GM12878 (cell line): ENCODE measurements at regions not wholly inside any gene's neighbourhood (a gene's known extent, or its start where the extent isn't known, plus 50 kb on each side); places are given as distances from the start of the nearest gene placed in this dataset.

Source experiments
- ATAC-seq: fragments of 200-7000 bp; cut with Tn5 transposase; 3 replicates; pipeline ENCODE4 v1.9.1; 2020; ENCODE audit warnings: mild to moderate bottlenecking, moderate library complexity
- BruUV-seq: library from RNA; stranded (reverse); fragments of 400-500 nt; replicated peaks from 2 replicates; lab custom pipeline; 2021; lab: Mats Ljungman, UMichigan
- CTCF ChIA-PET: fragments of 300-600 bp; sonication (Branson Sonifier 250); formaldehyde crosslinking; extraction: SDS; loops from one replicate; lab custom pipeline; 2021; ENCODE audit warnings: inconsistent platforms; lab: Yijun Ruan, JAX
- POLR2A ChIA-PET: fragments of 350-600 bp; formaldehyde crosslinking; extraction: SDS; loops from one replicate; lab custom pipeline; 2021; ENCODE audit warnings: inconsistent platforms; lab: Charles Lee
- RAD21 ChIA-PET: fragments of 300-600 bp; sonication (Branson Sonifier 250); formaldehyde crosslinking; loops from one replicate; lab custom pipeline; 2023; ENCODE audit warnings: antibody characterized with exemption; ENCODE audit not compliant: unreplicated experiment; lab: Charles Lee
- SMC1A ChIA-PET: fragments of 300-600 bp; sonication (Branson Sonifier 250); formaldehyde crosslinking; loops from one replicate; lab custom pipeline; 2023; ENCODE audit not compliant: unreplicated experiment, uncharacterized antibody; lab: Charles Lee
- DNase-seq: peaks from one replicate; pipeline ENCODE4 v3.0.0-alpha.2; 2011; ENCODE audit warnings: low read depth, low spot score
- FAIRE-seq: peaks from 3 replicates; lab custom pipeline; 2011; peaks lifted over from hg19 to GRCh38; lab: Jason Lieb, UNC
- H2AFZ ChIP-seq: 2 replicates; pipeline ENCODE4 v1.6.0; 2011; ENCODE audit warnings: low read depth, low read length, control low read depth; ENCODE audit not compliant: control insufficient read depth
- H3K27ac ChIP-seq: 2 replicates; pipeline ENCODE4 v1.5.1; 2011; ENCODE audit warnings: control low read depth; ENCODE audit not compliant: control insufficient read depth, insufficient read depth
- H3K27me3 ChIP-seq, 2 experiments: replicated peaks in 1 of 2; 2 replicates each; pipeline versions ENCODE4 v1.6.0 to v1.6.1; 2011; ENCODE audit warnings: low read length in 1 of 2; ENCODE audit not compliant: control insufficient read depth in 2 of 2, insufficient read depth in 2 of 2
- H3K36me3 ChIP-seq, 2 experiments: 2 replicates each; pipeline ENCODE4 v1.5.1; 2011; ENCODE audit warnings: low read length in 1 of 2; ENCODE audit not compliant: control insufficient read depth in 2 of 2, insufficient read depth in 2 of 2
- H3K4me1 ChIP-seq: 2 replicates; pipeline ENCODE4 v1.6.1; 2011; ENCODE audit warnings: mild to moderate bottlenecking, low read length, moderate library complexity, mixed read lengths; ENCODE audit not compliant: control insufficient read depth, insufficient read depth
- H3K4me2 ChIP-seq: 2 replicates; pipeline ENCODE4 v1.6.0; 2011; ENCODE audit warnings: control low read depth; ENCODE audit not compliant: control insufficient read depth, insufficient read depth
- H3K4me3 ChIP-seq: fragments of 200-600 bp; sonication (generic); 2 replicates; pipeline ENCODE4 v1.5.1; 2016
- H3K79me2 ChIP-seq: 2 replicates; pipeline ENCODE4 v1.6.0; 2011; ENCODE audit warnings: low read length; ENCODE audit not compliant: control insufficient read depth, insufficient read depth
- H3K9ac ChIP-seq: 2 replicates; pipeline ENCODE4 v1.8.0; 2011; ENCODE audit warnings: low read length, control low read depth, mixed read lengths; ENCODE audit not compliant: control insufficient read depth, insufficient read depth
- H3K9me3 ChIP-seq: replicated peaks from 3 replicates; pipeline ENCODE4 v1.5.1; 2011; ENCODE audit warnings: mild to moderate bottlenecking, low read length; ENCODE audit not compliant: control insufficient read depth, insufficient read depth
- H4K20me1 ChIP-seq: 2 replicates; pipeline ENCODE4 v1.6.0; 2011; ENCODE audit not compliant: control insufficient read depth, insufficient read depth
- CREM ChIP-seq: IDR thresholded peaks from 2 replicates; pipeline ENCODE4 v1.6.1; 2014; ENCODE audit warnings: antibody characterized with exemption, low read depth
- NFXL1 ChIP-seq: fragments of 450-650 bp; IDR thresholded peaks from 2 replicates; pipeline ENCODE4 v1.6.1; 2017; ENCODE audit warnings: antibody characterized with exemption, mild to moderate bottlenecking, borderline replicate concordance
- RAD21 ChIP-seq: IDR thresholded peaks from 2 replicates; pipeline ENCODE4 v1.6.1; 2011; ENCODE audit warnings: mild to moderate bottlenecking, low read depth, low read length, moderate library complexity; ENCODE audit not compliant: insufficient read depth
- SMAD5 ChIP-seq: IDR thresholded peaks from 2 replicates; pipeline ENCODE4 v1.6.1; 2016; ENCODE audit warnings: antibody characterized with exemption, low read depth
- SREBF2 ChIP-seq: IDR thresholded peaks from 2 replicates; pipeline ENCODE4 v1.6.1; 2012; ENCODE audit warnings: mild to moderate bottlenecking, low read length
- YBX1 ChIP-seq: fragments of 450-650 bp; IDR thresholded peaks from 2 replicates; pipeline ENCODE4 v1.6.1; 2016; ENCODE audit warnings: antibody characterized with exemption
- YY1 ChIP-seq: IDR thresholded peaks from 2 replicates; pipeline ENCODE4 v1.6.1; 2011; ENCODE audit warnings: low read depth, mild to moderate bottlenecking, low read length
- WGBS: methylation state at CpG from one replicate; pipeline ENCODE4 v1.1.6; 2016; ENCODE audit warnings: low lambda C conversion rate; ENCODE audit not compliant: insufficient replicate concordance, insufficient coverage; ENCODE audit errors: missing lambda C conversion rate; 5-methylcytosine and 5-hydroxymethylcytosine counted together
- in situ Hi-C: fragments of 300-500 bp; cut with MboI; formaldehyde crosslinking; loops from 9 replicates; pipeline ENCODE4 v1.14.3; 2018; ENCODE audit warnings: mixed read lengths
- intact Hi-C: fragments of 100-400 bp; cut with micrococcal nuclease; formaldehyde crosslinking; loops from one replicate; pipeline ENCODE4 v1.14.2; 2022; ENCODE audit not compliant: unreplicated experiment
- TF ChIP-seq, protein P1 (sequence below): fragments of 450-650 bp; IDR thresholded peaks from 2 replicates; pipeline ENCODE4 v1.6.1; 2016; ENCODE audit warnings: mild to moderate bottlenecking
- TF ChIP-seq, protein P2 (sequence below): fragments of 450-650 bp; IDR thresholded peaks from 2 replicates; pipeline ENCODE4 v1.6.1; 2017; ENCODE audit warnings: mild to moderate bottlenecking

DNA sequence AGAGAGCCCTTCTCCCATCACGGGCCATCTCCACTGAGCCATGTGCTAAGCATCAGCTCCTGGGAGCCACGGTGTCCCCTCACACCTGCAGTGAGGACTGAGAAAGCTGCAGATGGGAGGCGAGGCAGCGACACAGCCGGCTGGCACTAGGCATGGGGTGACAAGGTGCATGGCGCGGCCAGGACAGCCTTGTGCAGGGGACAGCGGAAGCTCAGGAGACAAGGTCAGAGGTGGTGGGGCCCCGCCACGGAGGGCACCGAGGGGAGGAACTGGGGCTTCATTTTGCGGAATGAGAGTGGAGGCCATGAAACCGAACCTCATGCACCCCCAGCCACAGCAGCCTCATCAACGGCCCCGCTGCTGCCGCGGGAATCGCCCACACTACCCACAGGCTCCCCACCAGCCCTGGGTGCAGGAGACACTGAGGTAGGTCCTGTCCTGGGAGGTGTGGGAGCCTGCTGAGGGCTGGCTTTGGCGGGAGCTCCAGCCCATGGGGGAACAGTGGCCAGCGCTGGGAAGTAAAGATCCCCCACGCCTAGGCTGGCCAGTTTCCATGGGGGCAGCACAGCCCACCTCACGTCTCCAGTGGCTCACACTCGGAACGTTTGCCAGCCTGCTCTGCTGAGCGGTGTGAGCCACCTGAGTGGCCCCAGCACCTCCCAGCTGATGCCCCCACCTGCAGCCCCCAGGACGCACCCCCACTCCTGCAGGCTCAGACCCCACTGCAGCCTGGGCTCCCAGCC is 71.2 kb upstream of the INSIG1 start:
- ATAC-seq (no peak), DNase-seq (no peak), FAIRE-seq (no peak)
- Histone ChIP-seq H3K27ac (no peak overlapping the region), H3K9me3 (no peaks in the 10 kb centered on the region), H3K9ac (no peak overlapping the region), H2AFZ (no peak overlapping the region), H3K4me3 (no peak overlapping the region), H4K20me1 (no peaks in the 10 kb centered on the region), H3K36me3 (no peaks in the 10 kb centered on the region), H3K4me1 (no peaks in the 10 kb centered on the region), H3K79me2 (no peaks in the 10 kb centered on the region), H3K27me3 (no peaks in the 10 kb centered on the region; a peak in 1 of 4 replicates), H3K4me2 (no peak overlapping the region)
- no TSS peak for BruUV-seq
- 60% methylated on average over 23 of the region's 26 CpGs for WGBS
- ChIA-PET CTCF (no interaction called here), SMC1A (no interaction called here), POLR2A (no interaction called here), RAD21 (no interaction called here)
- in situ Hi-C loops: no loop called here
- intact Hi-C loops: no loop called here
- no peak for TF ChIP-seq YBX1
- no peak for TF ChIP-seq SMAD5
- no peak for TF ChIP-seq CREM
- no peak for TF ChIP-seq RAD21
- no peak for TF ChIP-seq NFXL1
- TF ChIP-seq, protein P1, sequence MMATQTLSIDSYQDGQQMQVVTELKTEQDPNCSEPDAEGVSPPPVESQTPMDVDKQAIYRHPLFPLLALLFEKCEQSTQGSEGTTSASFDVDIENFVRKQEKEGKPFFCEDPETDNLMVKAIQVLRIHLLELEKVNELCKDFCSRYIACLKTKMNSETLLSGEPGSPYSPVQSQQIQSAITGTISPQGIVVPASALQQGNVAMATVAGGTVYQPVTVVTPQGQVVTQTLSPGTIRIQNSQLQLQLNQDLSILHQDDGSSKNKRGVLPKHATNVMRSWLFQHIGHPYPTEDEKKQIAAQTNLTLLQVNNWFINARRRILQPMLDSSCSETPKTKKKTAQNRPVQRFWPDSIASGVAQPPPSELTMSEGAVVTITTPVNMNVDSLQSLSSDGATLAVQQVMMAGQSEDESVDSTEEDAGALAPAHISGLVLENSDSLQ: no peak
- no peak for TF ChIP-seq YY1
- TF ChIP-seq SREBF2: no peak
- TF ChIP-seq, protein P2, sequence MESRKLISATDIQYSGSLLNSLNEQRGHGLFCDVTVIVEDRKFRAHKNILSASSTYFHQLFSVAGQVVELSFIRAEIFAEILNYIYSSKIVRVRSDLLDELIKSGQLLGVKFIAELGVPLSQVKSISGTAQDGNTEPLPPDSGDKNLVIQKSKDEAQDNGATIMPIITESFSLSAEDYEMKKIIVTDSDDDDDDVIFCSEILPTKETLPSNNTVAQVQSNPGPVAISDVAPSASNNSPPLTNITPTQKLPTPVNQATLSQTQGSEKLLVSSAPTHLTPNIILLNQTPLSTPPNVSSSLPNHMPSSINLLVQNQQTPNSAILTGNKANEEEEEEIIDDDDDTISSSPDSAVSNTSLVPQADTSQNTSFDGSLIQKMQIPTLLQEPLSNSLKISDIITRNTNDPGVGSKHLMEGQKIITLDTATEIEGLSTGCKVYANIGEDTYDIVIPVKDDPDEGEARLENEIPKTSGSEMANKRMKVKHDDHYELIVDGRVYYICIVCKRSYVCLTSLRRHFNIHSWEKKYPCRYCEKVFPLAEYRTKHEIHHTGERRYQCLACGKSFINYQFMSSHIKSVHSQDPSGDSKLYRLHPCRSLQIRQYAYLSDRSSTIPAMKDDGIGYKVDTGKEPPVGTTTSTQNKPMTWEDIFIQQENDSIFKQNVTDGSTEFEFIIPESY: no peak
